ENCODE measurements at regions not wholly inside any gene's neighbourhood (a gene's known extent, or its start where the extent isn't known, plus 50 kb on each side); places are given as distances from the start of the nearest gene placed in this dataset.
A peak's percentile ranks its signal among the peaks of the same experiment; 100 is the strongest.

DNA sequence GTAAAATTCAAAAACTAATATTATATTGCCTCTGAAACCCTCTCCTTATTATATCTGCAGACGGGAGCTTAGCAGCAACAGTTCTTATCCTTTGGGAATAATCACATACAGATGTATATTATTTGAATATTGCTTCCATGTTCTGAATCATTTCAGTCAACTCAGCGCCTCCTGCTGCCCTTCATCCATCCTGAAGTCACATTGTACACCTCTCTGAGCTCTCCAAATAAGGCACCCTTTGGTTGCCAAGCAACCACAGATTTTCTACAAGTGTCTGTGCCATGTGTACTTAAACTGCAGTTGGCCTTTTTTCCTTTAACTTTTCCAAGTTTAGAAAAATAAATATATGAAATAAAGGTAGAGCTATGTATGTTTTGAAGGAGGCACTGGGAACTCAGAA lies 384.3 kb downstream of the LRRIQ3 start:
- no peak for TF ChIP-seq EZH2 (IDR thresholded peaks at IDR 0.05; ENCODE audit: low read depth, unreplicated experiment)
- TF ChIP-seq, protein P1, sequence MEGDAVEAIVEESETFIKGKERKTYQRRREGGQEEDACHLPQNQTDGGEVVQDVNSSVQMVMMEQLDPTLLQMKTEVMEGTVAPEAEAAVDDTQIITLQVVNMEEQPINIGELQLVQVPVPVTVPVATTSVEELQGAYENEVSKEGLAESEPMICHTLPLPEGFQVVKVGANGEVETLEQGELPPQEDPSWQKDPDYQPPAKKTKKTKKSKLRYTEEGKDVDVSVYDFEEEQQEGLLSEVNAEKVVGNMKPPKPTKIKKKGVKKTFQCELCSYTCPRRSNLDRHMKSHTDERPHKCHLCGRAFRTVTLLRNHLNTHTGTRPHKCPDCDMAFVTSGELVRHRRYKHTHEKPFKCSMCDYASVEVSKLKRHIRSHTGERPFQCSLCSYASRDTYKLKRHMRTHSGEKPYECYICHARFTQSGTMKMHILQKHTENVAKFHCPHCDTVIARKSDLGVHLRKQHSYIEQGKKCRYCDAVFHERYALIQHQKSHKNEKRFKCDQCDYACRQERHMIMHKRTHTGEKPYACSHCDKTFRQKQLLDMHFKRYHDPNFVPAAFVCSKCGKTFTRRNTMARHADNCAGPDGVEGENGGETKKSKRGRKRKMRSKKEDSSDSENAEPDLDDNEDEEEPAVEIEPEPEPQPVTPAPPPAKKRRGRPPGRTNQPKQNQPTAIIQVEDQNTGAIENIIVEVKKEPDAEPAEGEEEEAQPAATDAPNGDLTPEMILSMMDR (conservative IDR thresholded peaks at IDR 0.05; ENCODE audit: low read depth in 2 of 2), result peak in 1 of 2 experiments; percentile 39; a peak in 2 of 4 replicates
- no peak for TF ChIP-seq POLR2AphosphoS5 (IDR thresholded peaks at IDR 0.05; ENCODE audit: low read depth)
- TF ChIP-seq, protein P2, sequence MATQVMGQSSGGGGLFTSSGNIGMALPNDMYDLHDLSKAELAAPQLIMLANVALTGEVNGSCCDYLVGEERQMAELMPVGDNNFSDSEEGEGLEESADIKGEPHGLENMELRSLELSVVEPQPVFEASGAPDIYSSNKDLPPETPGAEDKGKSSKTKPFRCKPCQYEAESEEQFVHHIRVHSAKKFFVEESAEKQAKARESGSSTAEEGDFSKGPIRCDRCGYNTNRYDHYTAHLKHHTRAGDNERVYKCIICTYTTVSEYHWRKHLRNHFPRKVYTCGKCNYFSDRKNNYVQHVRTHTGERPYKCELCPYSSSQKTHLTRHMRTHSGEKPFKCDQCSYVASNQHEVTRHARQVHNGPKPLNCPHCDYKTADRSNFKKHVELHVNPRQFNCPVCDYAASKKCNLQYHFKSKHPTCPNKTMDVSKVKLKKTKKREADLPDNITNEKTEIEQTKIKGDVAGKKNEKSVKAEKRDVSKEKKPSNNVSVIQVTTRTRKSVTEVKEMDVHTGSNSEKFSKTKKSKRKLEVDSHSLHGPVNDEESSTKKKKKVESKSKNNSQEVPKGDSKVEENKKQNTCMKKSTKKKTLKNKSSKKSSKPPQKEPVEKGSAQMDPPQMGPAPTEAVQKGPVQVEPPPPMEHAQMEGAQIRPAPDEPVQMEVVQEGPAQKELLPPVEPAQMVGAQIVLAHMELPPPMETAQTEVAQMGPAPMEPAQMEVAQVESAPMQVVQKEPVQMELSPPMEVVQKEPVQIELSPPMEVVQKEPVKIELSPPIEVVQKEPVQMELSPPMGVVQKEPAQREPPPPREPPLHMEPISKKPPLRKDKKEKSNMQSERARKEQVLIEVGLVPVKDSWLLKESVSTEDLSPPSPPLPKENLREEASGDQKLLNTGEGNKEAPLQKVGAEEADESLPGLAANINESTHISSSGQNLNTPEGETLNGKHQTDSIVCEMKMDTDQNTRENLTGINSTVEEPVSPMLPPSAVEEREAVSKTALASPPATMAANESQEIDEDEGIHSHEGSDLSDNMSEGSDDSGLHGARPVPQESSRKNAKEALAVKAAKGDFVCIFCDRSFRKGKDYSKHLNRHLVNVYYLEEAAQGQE (IDR thresholded peaks at IDR 0.05; ENCODE audit: unreplicated experiment), result no peak
- TF ChIP-seq CREB1 (CRISPR knock-in tag; IDR thresholded peaks at IDR 0.05; ENCODE audit: low read depth), result no peak
- TF ChIP-seq EZH2phosphoT487 (IDR thresholded peaks at IDR 0.05; ENCODE audit: unreplicated experiment), result no peak
- no peak for TF ChIP-seq JUNB (IDR thresholded peaks at IDR 0.05; ENCODE audit: unreplicated experiment)
- no peak for TF ChIP-seq ZNF114 (CRISPR knock-in tag; IDR thresholded peaks at IDR 0.05)
- no peak for TF ChIP-seq STAT1 (IDR thresholded peaks at IDR 0.05; ENCODE audit: unreplicated experiment)
- TF ChIP-seq, protein P3, sequence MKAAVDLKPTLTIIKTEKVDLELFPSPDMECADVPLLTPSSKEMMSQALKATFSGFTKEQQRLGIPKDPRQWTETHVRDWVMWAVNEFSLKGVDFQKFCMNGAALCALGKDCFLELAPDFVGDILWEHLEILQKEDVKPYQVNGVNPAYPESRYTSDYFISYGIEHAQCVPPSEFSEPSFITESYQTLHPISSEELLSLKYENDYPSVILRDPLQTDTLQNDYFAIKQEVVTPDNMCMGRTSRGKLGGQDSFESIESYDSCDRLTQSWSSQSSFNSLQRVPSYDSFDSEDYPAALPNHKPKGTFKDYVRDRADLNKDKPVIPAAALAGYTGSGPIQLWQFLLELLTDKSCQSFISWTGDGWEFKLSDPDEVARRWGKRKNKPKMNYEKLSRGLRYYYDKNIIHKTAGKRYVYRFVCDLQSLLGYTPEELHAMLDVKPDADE (IDR thresholded peaks at IDR 0.05), result no peak
- TF ChIP-seq ZNF331 (CRISPR knock-in tag; IDR thresholded peaks at IDR 0.05; ENCODE audit: low read depth), result no peak

All from GM23338 (cell line).